A673 (cell line): ENCODE measurements at regions not wholly inside any gene's neighbourhood (a gene's known extent, or its start where the extent isn't known, plus 50 kb on each side); places are given as distances from the start of the nearest gene placed in this dataset.

Experiments used
- BruUV-seq: library from RNA; stranded (reverse); fragments of 400-500 nt; replicated peaks from 2 replicates; lab custom pipeline; 2021; lab: Mats Ljungman, UMichigan
- CTCF ChIA-PET: fragments of 300-600 bp; sonication (Branson Sonifier 250); formaldehyde crosslinking; loops from one replicate; lab custom pipeline; 2022; ENCODE audit warnings: antibody characterized with exemption; lab: Charles Lee
- POLR2A ChIA-PET: fragments of 300-600 bp; sonication (Branson Sonifier 250); formaldehyde crosslinking; loops from one replicate; lab custom pipeline; 2022; ENCODE audit warnings: antibody characterized with exemption; ENCODE audit not compliant: low non-redundant PET; lab: Charles Lee
- DNase-seq: peaks from one replicate; pipeline ENCODE4 v3.0.0-alpha.2; 2015; ENCODE audit warnings: low spot score
- H3K27ac ChIP-seq: fragments of 200-600 bp; sonication (generic); 2 replicates; pipeline ENCODE4 v1.5.1; 2016; ENCODE audit warnings: mixed run types, low read depth, mild to moderate bottlenecking, mixed read lengths, antibody characterized with exemption, low read length; ENCODE audit not compliant: poor library complexity, severe bottlenecking
- H3K27me3 ChIP-seq: fragments of 200-600 bp; sonication (generic); replicated peaks from 2 replicates; pipeline ENCODE4 v1.6.1; 2017; ENCODE audit warnings: mixed run types, low read depth, mild to moderate bottlenecking, mixed read lengths, antibody characterized with exemption, low read length; ENCODE audit not compliant: insufficient read depth, poor library complexity
- H3K36me3 ChIP-seq: fragments of 200-600 bp; sonication (generic); 2 replicates; pipeline ENCODE4 v1.6.1; 2016; ENCODE audit warnings: mixed run types, mild to moderate bottlenecking, mixed read lengths, antibody characterized with exemption, low read length; ENCODE audit not compliant: insufficient read depth, poor library complexity, severe bottlenecking
- H3K4me1 ChIP-seq: fragments of 200-600 bp; sonication (generic); 2 replicates; pipeline ENCODE4 v1.6.1; 2017; ENCODE audit warnings: mixed run types, mild to moderate bottlenecking, mixed read lengths, antibody characterized with exemption, low read length; ENCODE audit not compliant: insufficient read depth, poor library complexity, severe bottlenecking
- H3K4me3 ChIP-seq: fragments of 200-600 bp; sonication (generic); 2 replicates; pipeline ENCODE4 v1.5.1; 2016; ENCODE audit warnings: low read depth, mixed run types, mild to moderate bottlenecking, mixed read lengths, low read length; ENCODE audit not compliant: poor library complexity, severe bottlenecking
- H3K9me3 ChIP-seq: fragments of 200-600 bp; sonication (generic); 2 replicates; pipeline ENCODE4 v1.6.1; 2016; ENCODE audit warnings: mixed run types, low read depth, mild to moderate bottlenecking, mixed read lengths, antibody characterized with exemption, low read length; ENCODE audit not compliant: poor library complexity, severe bottlenecking
- EZH2 ChIP-seq: fragments of 200-600 bp; sonication (generic); IDR thresholded peaks from 2 replicates; pipeline ENCODE4 v1.6.1; 2017; ENCODE audit warnings: borderline replicate concordance, low read depth, mild to moderate bottlenecking, mixed read lengths, antibody characterized with exemption, low read length; ENCODE audit not compliant: poor library complexity, severe bottlenecking
- intact Hi-C: fragments of 100-400 bp; cut with micrococcal nuclease; formaldehyde crosslinking; loops from one replicate; pipeline ENCODE4 v1.10.0; 2022; ENCODE audit not compliant: unreplicated experiment
- TF ChIP-seq, protein P1 (sequence below): fragments of 300-800, 200-600 bp; sonication (generic); conservative IDR thresholded peaks from 2 replicates; pipeline ENCODE4 v1.5.1; 2017; ENCODE audit warnings: low read depth, mild to moderate bottlenecking, antibody characterized with exemption, low read length, moderate library complexity, mixed read lengths

DNA sequence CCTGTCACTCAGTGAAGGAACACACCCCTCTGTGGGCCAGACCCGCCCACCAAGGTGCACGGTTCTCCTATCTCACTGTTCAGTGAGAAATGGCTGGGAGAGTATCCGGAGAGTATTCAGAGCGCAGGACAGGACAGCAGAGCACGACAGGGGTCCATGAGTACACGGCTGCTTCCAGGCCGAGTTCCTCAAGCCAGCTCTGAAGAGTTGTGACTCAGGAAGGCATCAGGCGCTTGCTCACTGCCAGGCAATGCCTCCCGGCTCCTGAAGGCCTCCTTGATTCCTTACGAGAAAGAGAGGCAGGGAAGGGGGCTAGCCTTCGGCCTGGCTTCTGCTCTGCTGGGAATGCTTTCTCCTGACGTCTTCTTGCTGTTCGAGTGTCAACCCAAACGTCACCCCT, 132.1 kb upstream of the PPP1R26 start:
- no peaks in the 10 kb centered on the region for H3K36me3 ChIP-seq
- TF ChIP-seq EZH2 = no peak
- TF ChIP-seq, protein P1, sequence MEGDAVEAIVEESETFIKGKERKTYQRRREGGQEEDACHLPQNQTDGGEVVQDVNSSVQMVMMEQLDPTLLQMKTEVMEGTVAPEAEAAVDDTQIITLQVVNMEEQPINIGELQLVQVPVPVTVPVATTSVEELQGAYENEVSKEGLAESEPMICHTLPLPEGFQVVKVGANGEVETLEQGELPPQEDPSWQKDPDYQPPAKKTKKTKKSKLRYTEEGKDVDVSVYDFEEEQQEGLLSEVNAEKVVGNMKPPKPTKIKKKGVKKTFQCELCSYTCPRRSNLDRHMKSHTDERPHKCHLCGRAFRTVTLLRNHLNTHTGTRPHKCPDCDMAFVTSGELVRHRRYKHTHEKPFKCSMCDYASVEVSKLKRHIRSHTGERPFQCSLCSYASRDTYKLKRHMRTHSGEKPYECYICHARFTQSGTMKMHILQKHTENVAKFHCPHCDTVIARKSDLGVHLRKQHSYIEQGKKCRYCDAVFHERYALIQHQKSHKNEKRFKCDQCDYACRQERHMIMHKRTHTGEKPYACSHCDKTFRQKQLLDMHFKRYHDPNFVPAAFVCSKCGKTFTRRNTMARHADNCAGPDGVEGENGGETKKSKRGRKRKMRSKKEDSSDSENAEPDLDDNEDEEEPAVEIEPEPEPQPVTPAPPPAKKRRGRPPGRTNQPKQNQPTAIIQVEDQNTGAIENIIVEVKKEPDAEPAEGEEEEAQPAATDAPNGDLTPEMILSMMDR = no peak
- H3K9me3 ChIP-seq = no peaks in the 10 kb centered on the region
- H3K4me1 ChIP-seq = peaks cover 29% of the 10 kb centered on the region
- no peak overlapping the region for H3K4me3 ChIP-seq
- ChIA-PET POLR2A (no interaction called here), CTCF (no interaction called here)
- no peak overlapping the region for H3K27ac ChIP-seq
- BruUV-seq = no TSS peak
- DNase-seq = no peak
- no peaks in the 10 kb centered on the region for H3K27me3 ChIP-seq
- intact Hi-C loops = no loop called here

- no peak for DNase-seq
- CTCF ChIA-PET = interaction anchor here (0.6 kb wide), 1 partner anchor 260 kb away, joined by 5 read pairs; no protein-coding TSS in a partner anchor
- intact Hi-C loops = loop anchor here (2.0 kb wide), 1 partner anchor 55 kb away; no protein-coding TSS in a partner anchor
- TF ChIP-seq, protein P1 = no peak
- TF ChIP-seq EZH2 = no peak
- no peak overlapping the region for H3K27ac ChIP-seq
- BruUV-seq = no TSS peak
- H3K27me3 ChIP-seq = no peaks in the 10 kb centered on the region
- H3K9me3 ChIP-seq = no peaks in the 10 kb centered on the region
- H3K4me3 ChIP-seq = no peak overlapping the region
- no peaks in the 10 kb centered on the region for H3K36me3 ChIP-seq
- POLR2A ChIA-PET = no interaction called here
- peaks cover 29% of the 10 kb centered on the region for H3K4me1 ChIP-seq
Measured at GRCh38 chr9:135348076-135348787, 131.3 kb upstream of the PPP1R26 start.

DNA sequence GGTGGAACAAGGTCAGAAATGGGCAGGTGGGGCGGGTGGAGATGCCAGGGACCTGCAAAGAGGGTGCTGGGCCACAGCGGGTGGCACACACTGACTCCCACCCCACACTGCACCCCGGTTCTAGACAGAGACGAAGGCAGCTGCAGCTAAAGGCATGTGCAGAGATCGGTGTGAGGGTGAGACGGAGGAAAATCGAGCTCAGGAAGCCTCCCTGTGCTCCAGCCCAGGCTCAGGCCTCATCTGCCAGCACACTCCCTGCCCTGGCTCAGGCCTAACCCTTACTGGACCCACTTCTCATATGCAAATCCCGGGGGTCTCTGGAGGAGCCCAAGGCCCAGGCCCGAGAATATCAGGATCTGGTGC, 130.8 kb upstream of the PPP1R26 start:
- TF ChIP-seq, protein P1 = no peak
- TF ChIP-seq EZH2 = no peak
- H3K27me3 ChIP-seq = no peaks in the 10 kb centered on the region
- intact Hi-C loops = loop anchor here (2.0 kb wide), 1 partner anchor 54 kb away; no protein-coding TSS in a partner anchor
- H3K27ac ChIP-seq = no peak overlapping the region
- H3K4me3 ChIP-seq = no peak overlapping the region
- BruUV-seq = no TSS peak
- no peaks in the 10 kb centered on the region for H3K9me3 ChIP-seq
- DNase-seq = no peak
- CTCF ChIA-PET = interaction anchor here (0.6 kb wide), 1 partner anchor 260 kb away, joined by 5 read pairs; no protein-coding TSS in a partner anchor
- no peaks in the 10 kb centered on the region for H3K36me3 ChIP-seq
- H3K4me1 ChIP-seq = peaks cover 26% of the 10 kb centered on the region
- POLR2A ChIA-PET = no interaction called here
